HG03196 (cell line): ENCODE measurements at regions not wholly inside any gene's neighbourhood (a gene's known extent, or its start where the extent isn't known, plus 50 kb on each side); places are given as distances from the start of the nearest gene placed in this dataset.
"Not testable (repeated sequence)": the region's sequence is repeated elsewhere in the genome, so short reads cannot be mapped to it uniquely, and the experiment has no call there.

Experiments used
- ATAC-seq: cut with Tn5 transposase; IDR thresholded peaks from one replicate; pipeline ENCODE4 v1.9.1; 2021; ENCODE audit not compliant: unreplicated experiment

DNA sequence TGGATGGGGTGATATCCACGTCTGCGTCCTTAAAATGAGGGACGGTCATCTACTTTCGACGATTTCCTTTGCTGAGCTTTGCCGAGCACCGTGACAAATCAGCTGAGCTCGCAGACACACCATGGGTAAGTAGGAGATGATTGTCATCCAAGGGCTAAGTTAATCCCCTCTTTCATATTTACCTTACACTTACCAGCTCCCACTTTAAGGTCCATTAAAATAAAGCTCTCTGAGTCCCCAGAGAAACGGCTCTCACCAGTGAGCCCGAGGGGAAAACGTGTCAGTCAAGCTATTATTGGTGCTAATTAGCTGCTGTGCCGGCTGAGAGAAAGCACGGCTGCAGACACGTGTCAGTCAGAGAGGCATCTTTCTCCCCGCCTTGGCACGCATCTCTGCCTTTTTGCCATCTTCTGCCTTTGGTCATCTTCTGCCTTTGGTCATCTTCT, 72.2 kb downstream of the CRLF2 start:
- ATAC-seq: no peak

DNA sequence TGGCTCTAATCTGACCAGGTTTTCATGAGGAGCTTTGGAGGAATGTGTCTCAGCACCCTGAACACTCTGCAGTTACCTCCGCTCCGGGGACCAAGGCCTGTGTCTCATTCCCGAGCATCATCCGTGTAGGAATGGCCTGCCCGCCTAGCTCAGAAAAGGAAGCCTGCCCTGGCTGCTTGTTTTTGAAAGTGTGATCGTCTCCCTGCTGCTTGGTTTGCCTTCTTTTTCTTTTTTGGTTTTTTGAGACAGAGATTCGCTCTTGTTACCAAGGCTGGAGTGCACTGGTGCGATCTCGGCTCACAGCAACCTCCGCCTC, 73.3 kb downstream of the CRLF2 start:
- ATAC-seq: no peak

DNA sequence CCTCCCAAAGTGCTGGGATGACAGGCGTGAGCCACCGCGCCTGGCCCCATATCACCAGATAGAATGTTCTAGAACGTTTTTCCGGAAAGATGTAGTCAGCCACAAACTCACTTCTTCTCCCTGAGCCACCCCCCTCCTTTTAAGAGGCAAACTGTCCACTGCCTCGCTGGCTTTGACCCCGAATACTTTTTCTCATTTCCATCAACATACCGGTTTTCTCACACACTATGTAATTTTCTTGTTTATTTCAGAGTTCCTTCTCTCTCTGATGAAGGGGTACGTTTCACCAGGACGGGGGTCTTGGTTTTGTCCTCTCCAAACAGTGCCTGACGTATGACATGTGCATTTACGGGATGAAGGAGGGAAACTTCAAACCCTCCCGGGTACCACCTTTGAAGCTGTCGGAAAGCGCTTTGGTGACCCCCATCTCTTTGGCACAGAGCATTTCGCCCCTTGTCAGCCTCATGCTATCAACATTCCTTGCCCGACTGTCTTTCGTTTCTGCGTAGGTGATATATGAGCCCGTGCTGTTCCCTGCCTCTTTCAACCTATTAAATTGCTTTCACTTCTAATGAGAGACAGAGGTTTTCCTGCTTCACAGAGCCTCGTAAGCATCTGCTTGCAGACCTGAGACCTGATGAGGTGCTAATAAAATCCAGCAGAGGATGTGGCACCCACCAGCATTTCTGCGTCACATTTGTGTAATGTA, 73.8 kb downstream of the CRLF2 start:
- no peak for ATAC-seq

DNA sequence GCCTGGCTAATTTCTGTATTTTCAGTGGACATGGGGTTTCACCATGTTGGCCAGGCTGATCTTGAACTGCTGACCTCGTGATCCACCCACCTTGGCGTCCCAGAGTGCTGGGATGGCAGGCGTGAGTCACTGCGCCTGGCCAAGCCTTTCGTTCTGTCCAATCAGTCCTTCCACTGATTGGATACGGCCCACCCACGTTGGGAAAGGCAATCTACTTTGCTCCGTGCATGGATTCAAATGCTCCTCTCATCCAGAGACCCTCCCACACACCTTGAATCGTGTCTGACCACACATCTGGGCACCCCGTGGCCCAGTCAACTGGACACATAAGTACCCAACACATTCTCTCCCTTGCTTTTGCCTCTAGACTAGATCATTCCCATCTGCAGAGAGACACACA, 74.9 kb downstream of the CRLF2 start:
- no peak for ATAC-seq

DNA sequence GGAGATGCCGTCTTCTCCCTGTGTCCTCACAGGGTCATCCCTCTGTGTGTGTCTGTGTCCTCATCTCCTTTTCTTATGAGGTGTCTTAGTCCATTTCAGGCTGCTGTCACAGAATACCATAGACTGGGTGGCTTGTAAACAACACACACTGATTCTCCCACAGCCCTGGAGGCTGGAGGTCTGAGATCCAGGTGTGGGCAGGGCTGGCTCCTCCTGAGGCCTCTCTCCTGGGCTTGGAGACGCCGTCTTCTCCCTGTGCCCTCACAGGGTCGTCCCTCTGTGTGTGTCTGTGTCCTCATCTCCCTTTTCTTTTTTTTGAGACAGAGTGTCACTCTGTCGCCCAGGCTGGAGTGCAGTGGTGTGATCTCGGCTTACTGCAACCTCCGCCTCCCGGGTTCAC, 75.9 kb downstream of the CRLF2 start:
- ATAC-seq: not testable (repeated sequence)

DNA sequence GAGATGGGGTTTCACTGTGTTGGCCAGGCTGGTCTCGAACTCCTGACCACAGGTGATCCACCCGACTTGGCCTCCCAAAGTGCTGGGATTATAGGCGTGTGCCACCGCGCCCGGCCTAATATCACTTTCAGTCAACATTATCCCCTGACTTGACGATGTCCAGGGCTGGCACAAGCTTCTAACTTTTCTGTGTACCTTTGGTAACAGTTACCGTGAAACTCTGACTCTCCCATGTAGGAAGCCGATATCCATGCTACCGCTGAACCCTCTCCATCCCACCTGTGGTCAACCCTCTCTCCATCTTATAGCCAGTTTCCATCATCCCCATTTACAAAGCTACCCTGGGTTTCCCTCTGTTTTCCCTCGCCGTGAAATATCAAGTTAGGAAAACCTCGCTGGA, 77.5 kb downstream of the CRLF2 start:
- ATAC-seq: no peak

DNA sequence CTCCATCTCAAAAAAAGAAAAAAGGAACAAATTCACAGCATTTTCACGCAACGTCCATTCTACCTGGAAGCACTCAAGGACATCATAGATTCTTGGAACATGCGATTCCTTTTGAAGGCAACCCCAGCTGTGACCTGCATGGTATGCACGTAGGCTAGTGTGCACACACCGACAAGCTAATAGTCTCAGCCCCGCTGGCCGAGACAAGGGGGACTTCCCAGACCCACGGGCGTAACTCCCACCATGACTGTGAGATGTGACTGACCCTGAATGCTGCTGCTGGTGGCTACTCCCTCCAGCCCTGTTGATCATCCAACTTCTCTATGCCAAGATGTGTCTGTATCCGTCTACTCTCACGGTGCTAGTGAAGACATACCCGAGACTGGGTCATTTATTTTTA, 78.3 kb downstream of the CRLF2 start:
- no peak for ATAC-seq

DNA sequence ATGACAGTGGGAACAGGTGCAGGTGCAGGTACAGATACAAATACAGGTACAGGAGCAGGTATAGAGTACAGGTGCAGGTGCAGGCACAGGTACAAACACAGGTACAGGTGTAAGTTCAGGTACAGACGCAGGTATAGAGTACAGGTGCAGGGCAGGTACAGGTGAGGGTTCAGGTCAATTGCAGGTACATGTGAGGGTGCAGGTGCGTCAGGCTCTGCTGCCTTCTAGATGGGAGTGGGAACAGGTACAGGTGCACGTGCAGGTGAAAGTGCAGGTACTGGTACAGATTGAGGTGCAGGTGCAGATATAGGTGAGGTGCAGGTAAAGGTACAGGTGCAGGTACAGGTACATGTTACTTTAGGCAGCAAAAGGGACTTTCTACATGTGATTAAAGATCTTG, 85.7 kb downstream of the CRLF2 start:
- ATAC-seq: no peak

DNA sequence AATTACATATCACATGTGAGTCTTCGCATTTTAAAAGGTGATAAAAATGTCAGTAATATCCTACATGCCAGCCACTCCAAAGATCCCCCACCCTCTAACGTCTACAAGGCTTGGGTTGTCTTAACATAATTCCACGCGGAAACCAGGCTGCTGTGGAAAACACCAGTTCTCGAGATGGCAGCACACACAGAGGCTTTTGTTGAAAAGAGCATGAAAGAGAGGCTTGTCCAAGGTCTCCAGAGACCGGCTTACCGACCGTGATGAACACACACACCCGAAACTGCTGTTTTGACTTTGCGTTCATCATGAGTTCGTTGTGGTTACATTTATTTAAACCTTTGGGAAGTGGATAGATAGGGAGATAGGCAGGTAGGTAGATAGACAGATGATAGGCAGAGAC, 87.9 kb downstream of the CRLF2 start:
- no peak for ATAC-seq

DNA sequence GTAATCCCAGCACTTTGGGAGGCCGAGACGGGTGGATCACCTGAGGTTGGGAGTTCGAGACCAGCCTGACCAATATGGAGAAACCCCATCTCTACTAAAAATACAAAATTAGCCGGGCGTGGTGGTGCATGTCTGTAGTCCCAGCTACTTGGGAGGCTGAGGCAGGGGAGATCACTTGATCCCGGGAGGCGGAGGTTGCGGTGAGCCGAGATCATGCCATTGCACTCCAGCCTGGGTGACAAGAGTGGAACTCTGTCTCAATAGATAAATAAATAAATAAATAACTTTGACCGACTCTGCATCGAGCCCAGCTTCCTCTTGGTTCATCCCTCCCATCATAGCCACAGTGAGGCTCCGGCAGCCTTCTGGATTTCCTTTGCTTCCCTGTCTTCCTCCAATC, 89.6 kb downstream of the CRLF2 start:
- not testable (repeated sequence) for ATAC-seq

DNA sequence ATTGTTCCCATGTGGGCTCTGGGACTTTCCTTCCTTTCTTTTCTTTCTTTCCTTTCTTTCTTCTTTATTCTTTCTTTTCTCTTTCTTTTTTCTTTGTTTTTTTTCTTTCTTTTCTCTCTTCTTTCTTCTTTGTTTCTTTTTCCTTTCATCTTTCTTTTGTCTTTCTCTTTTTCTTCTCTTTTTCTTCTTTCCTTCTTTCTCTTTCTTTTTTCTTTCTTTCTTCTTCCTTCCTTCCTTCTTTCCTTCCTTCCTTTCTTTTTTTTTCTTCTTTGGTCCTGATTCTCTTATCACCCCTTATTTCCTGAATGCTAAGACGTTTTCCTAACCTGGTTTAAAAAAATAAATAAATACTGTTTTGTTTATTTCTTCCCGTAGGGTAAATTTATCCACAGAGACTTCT, 93.2 kb downstream of the CRLF2 start:
- ATAC-seq: no peak

DNA sequence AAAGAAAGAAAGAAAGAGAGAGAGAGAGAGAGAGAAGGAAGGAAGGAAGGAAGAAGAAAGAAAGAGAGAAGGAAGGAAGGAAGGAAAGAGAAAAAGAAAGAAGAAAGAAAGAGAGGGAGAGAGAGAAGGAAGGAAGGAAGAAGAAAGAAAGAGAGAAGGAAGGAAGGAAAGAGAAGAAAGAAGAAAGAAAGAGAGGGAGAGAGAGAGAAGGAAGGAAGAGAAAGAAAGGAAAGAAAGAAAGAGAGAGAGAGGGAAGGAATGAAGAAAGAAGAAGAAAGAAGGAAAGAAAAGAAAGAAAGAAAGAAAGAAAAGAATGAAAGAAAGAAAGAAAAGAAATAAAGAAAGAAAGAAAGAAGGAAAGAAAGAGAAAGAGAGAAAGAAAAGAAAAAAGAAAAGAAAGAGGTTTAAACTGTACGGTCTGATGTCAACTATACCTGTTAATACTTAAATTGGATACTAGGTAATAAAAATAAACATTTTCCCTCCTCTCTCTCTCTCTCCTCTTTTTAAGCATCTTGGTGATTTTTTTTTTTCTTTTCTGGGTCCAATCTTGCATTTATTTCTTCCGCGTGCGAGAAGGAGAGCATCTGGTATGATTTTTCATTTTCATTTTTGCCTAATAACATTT, 93.8 kb downstream of the CRLF2 start:
- no peak for ATAC-seq

DNA sequence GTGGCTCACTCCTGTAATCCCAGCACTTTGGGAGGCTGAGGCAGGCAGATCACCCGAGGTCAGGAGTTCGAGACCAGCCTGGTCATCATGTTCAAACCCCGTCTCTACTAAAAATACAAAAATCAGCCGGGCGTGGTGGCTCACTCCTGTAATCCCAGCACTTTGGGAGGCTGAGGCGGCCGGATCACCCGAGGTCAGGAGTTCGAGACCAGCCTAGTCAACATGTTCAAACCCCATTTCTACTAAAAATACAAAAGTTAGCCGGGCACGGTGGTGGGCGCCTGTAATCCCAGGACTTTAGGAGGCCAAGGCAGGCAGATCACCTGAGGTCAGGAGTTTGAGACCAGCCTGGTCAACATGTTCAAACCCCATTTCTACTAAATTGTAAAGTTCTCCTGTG, 97.0 kb downstream of the CRLF2 start:
- ATAC-seq: not testable (repeated sequence)

DNA sequence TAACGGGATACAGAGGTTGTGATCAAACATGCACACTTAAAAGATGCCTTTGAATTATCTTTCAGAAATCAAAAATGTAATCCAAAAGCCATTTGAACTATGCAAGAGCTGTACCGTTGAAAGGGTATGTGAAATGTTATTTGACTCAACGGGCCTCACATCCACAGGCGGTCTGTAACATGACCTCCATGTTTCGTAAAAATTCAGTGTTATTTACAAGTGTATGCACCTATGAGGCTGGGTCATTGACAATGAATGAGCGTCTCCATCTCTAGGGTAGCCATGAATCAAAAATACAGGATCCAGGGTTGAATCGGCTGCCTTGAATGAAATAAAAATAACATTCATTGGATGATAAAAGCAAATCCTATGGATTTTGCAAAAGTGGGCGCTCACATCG, 100.1 kb downstream of the CRLF2 start:
- no peak for ATAC-seq

DNA sequence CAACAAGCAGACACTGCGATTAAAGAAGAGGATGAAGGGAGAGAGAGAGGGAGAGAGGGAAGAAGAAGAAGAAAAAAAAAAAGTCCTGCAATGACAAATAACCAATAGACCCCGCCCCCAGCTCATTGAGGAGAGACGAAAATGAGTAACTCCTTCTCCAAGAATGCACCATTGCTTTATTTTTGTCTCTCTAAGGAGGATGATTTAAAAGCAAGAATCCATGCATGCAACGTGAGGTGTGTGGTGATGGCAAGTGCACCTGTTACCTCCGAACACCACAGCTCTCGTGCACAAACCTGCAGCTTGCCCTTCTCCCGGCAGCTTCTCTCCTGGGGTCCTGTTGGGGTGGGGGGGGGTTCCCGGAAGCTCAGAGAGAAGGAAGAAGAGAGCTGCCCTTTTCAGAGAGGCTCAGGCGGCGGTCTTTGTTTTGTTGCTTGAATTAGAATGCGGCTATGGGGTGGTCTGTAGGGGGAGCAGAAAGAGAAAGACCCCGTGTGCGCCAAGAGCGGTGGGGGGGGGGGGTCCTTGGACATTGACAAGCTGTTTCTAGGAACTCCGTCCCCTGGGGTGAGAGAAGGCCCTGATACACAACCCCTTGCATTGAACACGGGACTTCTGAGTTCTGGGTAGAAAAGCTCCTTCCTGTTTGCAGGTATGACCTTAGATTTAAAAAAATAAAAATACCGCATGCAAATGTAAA, 100.7 kb downstream of the CRLF2 start:
- ATAC-seq: no peak

DNA sequence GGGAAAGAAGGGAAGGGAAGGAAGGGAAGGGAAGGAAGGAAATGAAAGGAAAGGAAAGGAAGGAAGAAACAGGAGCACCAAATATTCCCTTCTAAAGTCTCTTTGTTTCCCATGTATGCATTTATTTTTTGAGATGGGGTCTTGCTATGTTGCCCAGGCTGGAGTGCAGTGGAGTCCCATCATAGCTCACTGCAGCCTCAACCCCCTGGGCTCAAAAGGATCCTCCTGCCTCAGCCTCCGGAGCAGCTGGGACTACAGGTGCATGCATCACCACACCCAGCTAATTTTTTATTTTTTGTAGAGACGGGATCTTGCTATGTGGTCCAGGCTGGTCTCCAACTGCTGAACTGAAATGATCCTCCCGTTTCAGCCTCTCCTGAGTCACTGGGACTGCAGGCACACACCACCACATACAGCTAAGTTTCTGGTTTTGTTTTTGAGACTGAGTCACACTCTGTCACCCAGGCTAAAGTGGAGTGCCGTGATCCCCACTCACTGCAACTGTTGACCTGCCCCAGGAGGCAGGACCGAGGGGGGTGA, 102.8 kb downstream of the CRLF2 start:
- no peak for ATAC-seq

DNA sequence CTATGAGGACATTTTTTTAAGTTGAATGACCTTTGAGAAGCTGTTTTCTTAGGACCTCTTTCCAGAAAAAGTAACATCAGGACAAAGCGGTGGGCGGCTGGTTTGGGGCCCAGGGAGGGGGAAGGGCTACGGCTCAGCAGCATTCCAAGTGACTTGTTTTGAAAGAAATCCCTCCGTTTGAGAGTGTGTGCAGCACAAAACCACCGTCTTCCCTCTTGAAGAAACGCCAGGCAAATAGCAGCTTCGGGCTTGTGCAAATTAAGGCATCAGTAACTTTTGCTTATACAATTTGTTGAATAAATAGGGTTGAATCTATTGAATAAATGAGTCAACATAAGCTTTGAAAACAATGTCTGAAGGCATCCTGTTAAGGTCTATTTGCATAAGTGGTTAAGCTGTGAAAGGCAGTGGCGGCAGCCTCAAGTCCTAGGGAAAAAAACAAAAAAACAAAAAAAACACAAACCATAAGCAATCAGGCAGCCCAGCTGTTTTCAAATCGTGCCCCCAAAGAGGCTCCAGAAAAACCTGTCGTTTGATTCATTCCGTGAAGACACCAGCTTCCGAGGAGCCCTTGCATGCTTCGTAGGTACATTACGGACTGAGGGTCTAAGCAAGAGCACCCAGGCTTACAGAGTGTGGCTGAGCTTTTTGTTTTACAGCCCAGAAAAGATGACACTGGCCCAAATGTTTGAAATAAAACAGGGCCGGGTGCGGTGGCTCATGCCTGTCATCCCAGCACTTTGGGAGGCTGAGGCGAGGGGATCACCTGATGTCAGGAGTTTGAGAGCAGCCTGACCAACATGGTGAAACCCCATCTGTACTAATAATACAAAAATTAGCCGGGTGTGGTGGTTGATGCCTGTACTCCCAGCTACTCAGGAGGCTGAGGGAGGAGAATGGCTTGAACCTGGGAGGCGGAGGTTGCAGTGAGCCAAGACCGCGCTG, 103.7 kb downstream of the CRLF2 start:
- ATAC-seq: no peak

DNA sequence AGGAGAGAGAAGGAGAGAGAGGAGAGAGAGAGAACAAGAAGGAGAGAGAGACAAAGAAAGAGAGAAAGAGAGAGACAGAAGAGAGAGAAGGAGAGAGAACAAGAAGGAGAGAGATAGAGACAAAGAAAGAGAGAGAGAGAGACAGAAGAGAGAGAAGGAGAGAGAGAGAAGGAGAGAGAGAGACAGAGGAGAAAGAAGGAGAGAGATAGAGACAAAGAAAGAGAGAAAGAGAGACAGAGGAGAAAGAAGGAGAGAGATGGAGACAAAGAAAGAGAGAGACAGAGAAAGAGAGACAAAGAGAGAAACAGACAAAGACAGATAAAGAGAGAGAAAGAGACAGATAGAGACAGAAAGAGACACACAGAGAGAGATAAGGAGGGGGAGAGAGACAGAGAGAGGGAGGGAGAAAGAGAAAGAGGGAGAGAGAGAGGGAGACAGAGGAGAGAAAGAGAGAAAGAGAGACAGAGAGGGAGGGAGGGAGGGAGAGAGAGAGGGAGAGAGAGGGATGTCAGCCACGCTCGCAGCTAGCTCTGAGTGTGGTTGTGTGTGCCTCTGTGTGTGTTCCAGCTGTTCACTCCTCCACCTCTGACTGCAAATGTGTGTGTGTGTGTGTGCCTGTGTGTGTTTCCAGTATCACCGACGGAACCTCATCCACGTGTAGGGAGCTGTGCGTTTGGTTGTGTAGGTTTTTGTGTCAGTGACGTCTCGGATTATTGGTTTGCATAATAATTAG, 105.8 kb downstream of the CRLF2 start:
- ATAC-seq: no peak

DNA sequence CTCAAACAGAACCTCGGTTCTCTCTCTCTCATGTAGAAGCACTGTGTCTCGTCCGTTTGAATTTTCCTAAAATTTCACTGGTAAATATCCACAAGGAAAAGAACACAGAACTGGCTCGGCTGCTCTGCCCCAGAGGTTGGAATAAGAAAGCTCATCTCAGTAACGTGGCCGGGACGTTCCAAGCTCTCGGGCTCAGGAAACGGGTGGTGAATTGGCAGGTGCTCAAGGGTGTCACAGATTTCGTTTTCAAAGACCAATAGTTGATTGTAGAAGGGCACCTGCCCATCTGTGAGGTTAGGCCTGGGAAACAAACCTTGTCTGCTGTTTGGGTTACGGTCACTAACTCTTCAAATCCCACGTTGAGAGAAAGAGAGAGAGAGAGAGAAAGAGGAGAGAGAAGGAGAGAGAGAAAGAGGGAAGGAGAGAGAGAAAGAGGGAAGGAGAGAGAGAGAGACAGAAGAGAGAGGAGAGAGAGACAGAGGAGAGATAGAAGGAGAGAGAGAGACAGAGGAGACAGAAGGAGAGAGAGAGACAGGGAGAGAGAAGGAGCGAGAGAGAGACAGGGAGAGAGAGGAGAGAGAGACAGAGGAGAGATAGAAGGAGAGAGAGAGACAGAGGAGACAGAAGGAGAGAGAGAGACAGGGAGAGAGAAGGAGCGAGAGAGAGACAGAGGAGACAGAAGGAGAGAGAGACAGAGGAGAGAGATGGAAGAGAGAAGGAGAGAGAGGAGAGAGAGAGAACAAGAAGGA, 106.6 kb downstream of the CRLF2 start:
- no peak for ATAC-seq

DNA sequence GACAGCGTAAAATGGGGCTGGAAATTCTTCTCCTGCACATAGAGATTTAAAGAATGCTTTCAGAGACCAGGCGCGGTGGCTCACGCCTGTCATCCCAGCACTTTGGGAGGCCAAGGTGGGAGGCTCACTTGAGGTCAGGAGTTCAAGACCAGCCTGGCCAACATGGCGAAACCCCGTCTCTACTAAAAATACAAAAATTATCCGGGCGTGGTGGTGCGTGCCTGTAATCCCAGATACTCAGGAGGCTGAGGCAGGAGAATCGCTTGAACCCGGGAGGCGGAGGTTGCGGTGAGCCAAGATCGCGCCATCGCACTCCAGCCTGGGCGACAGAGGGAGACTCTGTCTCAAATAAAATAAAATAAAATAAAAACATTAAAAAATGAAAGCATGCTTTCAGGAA, 107.4 kb downstream of the CRLF2 start:
- not testable (repeated sequence) for ATAC-seq
